H1 (cell line): ENCODE measurements at regions not wholly inside any gene's neighbourhood (a gene's known extent, or its start where the extent isn't known, plus 50 kb on each side); places are given as distances from the start of the nearest gene placed in this dataset.

ENCODE experiments used
- HDAC6 ChIP-seq: IDR thresholded peaks from one replicate; pipeline ENCODE4 v1.7.1; 2012; ENCODE audit warnings: low read depth, mild to moderate bottlenecking, inconsistent platforms, low read length, moderate library complexity

DNA sequence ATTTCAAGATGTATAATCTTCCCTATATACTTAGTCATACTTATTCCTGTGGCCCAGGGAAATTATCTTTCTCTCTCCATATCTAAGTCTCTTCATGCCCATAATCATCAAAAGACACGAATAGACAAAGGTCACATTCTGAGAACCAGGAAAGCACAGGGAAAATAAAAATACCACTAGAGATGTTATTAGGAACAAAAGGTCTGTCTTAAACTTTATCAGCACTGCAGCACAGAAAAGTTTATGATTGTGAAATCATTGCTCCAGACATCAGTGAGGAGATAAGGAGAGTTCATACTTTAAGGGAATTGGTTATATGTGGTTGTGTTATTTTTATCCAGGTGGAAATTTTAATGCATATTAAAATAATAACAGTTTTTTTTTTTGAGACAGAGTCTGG lies 974.6 kb upstream of the CELF2 start (continued):
- TF ChIP-seq HDAC6: no peak
